ENCODE measurements at regions not wholly inside any gene's neighbourhood (a gene's known extent, or its start where the extent isn't known, plus 50 kb on each side); places are given as distances from the start of the nearest gene placed in this dataset.

DNA sequence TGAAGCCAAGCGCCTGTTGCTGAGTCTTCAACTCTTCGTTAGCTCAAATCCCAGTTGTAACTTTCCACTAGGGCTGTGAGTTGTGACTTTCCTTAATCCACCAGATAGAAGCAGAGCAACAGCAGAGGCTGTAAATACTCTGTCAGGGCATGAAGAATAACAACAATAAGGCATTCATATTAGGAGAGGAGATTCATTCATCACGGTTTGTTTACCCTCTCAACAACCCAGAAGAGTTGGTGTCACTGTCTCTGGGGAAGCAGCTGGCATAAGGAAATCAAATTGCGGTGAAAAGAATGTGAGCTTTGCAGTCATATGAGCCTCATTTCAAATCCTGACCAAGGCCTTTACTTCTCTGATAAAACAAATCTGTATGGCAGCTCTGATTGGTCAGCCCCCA lies 184.8 kb downstream of the SHQ1 start:
- TF ChIP-seq, protein P1, sequence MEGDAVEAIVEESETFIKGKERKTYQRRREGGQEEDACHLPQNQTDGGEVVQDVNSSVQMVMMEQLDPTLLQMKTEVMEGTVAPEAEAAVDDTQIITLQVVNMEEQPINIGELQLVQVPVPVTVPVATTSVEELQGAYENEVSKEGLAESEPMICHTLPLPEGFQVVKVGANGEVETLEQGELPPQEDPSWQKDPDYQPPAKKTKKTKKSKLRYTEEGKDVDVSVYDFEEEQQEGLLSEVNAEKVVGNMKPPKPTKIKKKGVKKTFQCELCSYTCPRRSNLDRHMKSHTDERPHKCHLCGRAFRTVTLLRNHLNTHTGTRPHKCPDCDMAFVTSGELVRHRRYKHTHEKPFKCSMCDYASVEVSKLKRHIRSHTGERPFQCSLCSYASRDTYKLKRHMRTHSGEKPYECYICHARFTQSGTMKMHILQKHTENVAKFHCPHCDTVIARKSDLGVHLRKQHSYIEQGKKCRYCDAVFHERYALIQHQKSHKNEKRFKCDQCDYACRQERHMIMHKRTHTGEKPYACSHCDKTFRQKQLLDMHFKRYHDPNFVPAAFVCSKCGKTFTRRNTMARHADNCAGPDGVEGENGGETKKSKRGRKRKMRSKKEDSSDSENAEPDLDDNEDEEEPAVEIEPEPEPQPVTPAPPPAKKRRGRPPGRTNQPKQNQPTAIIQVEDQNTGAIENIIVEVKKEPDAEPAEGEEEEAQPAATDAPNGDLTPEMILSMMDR (IDR thresholded peaks at IDR 0.05): no peak
- TF ChIP-seq POLR2A (IDR thresholded peaks at IDR 0.05): no peak

Measured in testis (tissue), 2 donors.